Prostate gland (tissue), 2 donors: ENCODE measurements at regions not wholly inside any gene's neighbourhood (a gene's known extent, or its start where the extent isn't known, plus 50 kb on each side); places are given as distances from the start of the nearest gene placed in this dataset.

ENCODE experiments used
- POLR2A ChIP-seq: fragments of 450-650 bp; IDR thresholded peaks from one replicate; pipeline ENCODE4 v1.6.1; 2016; ENCODE audit warnings: antibody characterized with exemption, mild to moderate bottlenecking
- POLR2AphosphoS5 ChIP-seq: sonication (generic); formaldehyde crosslinking; IDR thresholded peaks from one replicate; pipeline ENCODE4 v1.6.1; 2017; ENCODE audit warnings: antibody characterized with exemption
- TF ChIP-seq, protein P1 (sequence below), 4 experiments: fragments of 200-600 bp in 2 of 4; fragments of 450-650 bp in 2 of 4; sonication (generic) in 2 of 4; IDR thresholded peaks; 1 replicate in 3 of 4; 2 replicates in 1 of 4; pipeline ENCODE4 v1.5.1; 2016 to 2019; ENCODE audit warnings: antibody characterized with exemption in 4 of 4, mild to moderate bottlenecking in 2 of 4, moderate library complexity in 2 of 4

DNA sequence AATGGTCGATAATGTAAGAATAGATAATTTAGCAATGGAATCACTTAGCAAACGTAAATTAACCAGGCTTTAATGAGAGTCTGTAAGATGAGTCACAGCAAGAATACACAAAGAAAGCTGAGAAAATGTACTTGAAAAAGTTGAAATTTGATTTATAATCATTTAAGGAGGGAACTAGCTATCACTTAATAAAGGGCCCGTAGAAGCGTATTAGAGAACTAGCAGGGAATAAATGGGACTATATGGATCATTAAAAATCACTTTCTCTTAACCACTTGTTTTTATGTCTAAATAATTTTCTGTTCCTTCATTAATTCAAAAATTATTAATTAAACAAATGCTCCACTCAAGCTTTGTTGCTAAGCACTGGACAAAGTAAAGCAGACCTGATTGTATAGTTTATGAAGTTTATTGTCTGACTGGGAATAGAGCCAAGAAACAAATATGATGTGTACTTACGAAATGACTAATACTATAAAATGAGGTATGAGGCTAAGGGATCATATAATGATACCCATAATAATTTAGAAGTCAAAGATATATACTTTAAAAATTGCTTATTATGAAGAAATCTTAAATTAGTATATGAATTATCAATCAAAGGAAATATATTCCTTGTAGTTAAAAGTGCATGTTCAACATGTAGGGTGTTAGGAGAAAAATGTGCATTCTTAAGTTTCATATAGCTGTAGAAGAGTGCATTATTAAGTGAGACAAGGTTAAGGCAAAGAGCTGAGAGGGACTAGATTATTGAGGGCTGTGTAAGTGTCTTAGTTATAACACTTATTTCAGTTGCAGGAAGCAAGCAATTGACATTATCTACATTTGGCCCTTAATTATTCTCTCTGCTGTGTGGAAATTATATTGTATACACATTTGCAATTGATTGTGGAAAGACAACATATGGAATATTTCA, 196.8 kb downstream of the PRDM9 start:
- TF ChIP-seq POLR2A = no peak
- TF ChIP-seq, protein P1, sequence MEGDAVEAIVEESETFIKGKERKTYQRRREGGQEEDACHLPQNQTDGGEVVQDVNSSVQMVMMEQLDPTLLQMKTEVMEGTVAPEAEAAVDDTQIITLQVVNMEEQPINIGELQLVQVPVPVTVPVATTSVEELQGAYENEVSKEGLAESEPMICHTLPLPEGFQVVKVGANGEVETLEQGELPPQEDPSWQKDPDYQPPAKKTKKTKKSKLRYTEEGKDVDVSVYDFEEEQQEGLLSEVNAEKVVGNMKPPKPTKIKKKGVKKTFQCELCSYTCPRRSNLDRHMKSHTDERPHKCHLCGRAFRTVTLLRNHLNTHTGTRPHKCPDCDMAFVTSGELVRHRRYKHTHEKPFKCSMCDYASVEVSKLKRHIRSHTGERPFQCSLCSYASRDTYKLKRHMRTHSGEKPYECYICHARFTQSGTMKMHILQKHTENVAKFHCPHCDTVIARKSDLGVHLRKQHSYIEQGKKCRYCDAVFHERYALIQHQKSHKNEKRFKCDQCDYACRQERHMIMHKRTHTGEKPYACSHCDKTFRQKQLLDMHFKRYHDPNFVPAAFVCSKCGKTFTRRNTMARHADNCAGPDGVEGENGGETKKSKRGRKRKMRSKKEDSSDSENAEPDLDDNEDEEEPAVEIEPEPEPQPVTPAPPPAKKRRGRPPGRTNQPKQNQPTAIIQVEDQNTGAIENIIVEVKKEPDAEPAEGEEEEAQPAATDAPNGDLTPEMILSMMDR (IDR thresholded peaks at IDR 0.05) = no peak
- TF ChIP-seq POLR2AphosphoS5 = no peak
